GM23338 (cell line): ENCODE measurements at regions not wholly inside any gene's neighbourhood (a gene's known extent, or its start where the extent isn't known, plus 50 kb on each side); places are given as distances from the start of the nearest gene placed in this dataset.

Experiments used
- ATAC-seq: fragments of 200-7000 bp; cut with Tn5 transposase; 3 replicates; pipeline ENCODE4 v1.9.1; 2020
- DNase-seq: peaks from one replicate; pipeline ENCODE4 v3.0.0-alpha.2; 2015; ENCODE audit warnings: low spot score
- H2AFZ ChIP-seq: fragments of 200-600 bp; sonication (generic); 2 replicates; pipeline ENCODE4 v1.8.0; 2016; ENCODE audit warnings: antibody characterized with exemption, mild to moderate bottlenecking, moderate library complexity
- H3F3A ChIP-seq: fragments of 200-600 bp; sonication (generic); replicated peaks from 2 replicates; pipeline ENCODE4 v1.8.0; 2017; ENCODE audit warnings: antibody characterized with exemption, mixed run types, low read depth
- H3K27ac ChIP-seq: fragments of 200-600 bp; sonication (generic); 2 replicates; pipeline ENCODE4 v1.6.1; 2016; ENCODE audit warnings: low read depth
- H3K27me3 ChIP-seq: fragments of 200-600 bp; sonication (generic); 2 replicates; pipeline ENCODE4 v1.8.0; 2016; ENCODE audit warnings: mild to moderate bottlenecking, mixed run types, moderate library complexity; ENCODE audit not compliant: insufficient read depth
- H3K36me3 ChIP-seq: fragments of 200-600 bp; sonication (generic); 2 replicates; pipeline ENCODE4 v1.8.0; 2016; ENCODE audit warnings: mild to moderate bottlenecking; ENCODE audit not compliant: insufficient read depth
- H3K4me1 ChIP-seq: fragments of 200-600 bp; sonication (generic); 2 replicates; pipeline ENCODE4 v1.8.0; 2016; ENCODE audit warnings: mild to moderate bottlenecking, moderate library complexity; ENCODE audit not compliant: insufficient read depth
- H3K4me2 ChIP-seq: fragments of 200-600 bp; sonication (generic); 2 replicates; pipeline ENCODE4 v1.7.1; 2017; ENCODE audit warnings: mixed run types
- H3K4me3 ChIP-seq: fragments of 200-600 bp; sonication (generic); 2 replicates; pipeline ENCODE4 v1.6.1; 2016; ENCODE audit warnings: mixed run types
- H3K79me2 ChIP-seq: fragments of 200-600 bp; sonication (generic); replicated peaks from 2 replicates; pipeline ENCODE4 v1.8.0; 2017; ENCODE audit warnings: mild to moderate bottlenecking; ENCODE audit not compliant: insufficient read depth
- H3K9me2 ChIP-seq: fragments of 200-600 bp; sonication (generic); 2 replicates; pipeline ENCODE4 v1.8.0; 2017; ENCODE audit not compliant: insufficient read depth
- H4K20me1 ChIP-seq: fragments of 200-600 bp; sonication (generic); replicated peaks from 2 replicates; pipeline ENCODE4 v1.8.0; 2017; ENCODE audit warnings: mild to moderate bottlenecking; ENCODE audit not compliant: insufficient read depth
- H3K27ac Mint-ChIP-seq: 2 replicates; pipeline ENCODE4 v1.8.0; 2020; ENCODE audit warnings: inconsistent platforms, mild to moderate bottlenecking, moderate library complexity, mixed read lengths
- H3K27me3 Mint-ChIP-seq: 3 replicates; pipeline ENCODE4 v1.8.0; 2022; ENCODE audit warnings: low read depth, mild to moderate bottlenecking, moderate library complexity, mixed read lengths, inconsistent platforms; ENCODE audit not compliant: insufficient read depth, poor library complexity
- H3K36me3 Mint-ChIP-seq: 3 replicates; pipeline ENCODE4 v1.8.0; 2021; ENCODE audit warnings: low read depth, mild to moderate bottlenecking, inconsistent platforms, moderate library complexity, mixed read lengths
- H3K4me1 Mint-ChIP-seq: 3 replicates; pipeline ENCODE4 v1.8.0; 2020; ENCODE audit warnings: mild to moderate bottlenecking, inconsistent platforms, mixed read lengths
- H3K4me3 Mint-ChIP-seq: 3 replicates; pipeline ENCODE4 v1.8.0; 2021; ENCODE audit warnings: moderate library complexity, mild to moderate bottlenecking, inconsistent platforms, mixed read lengths
- H3K9me3 Mint-ChIP-seq: 3 replicates; pipeline ENCODE4 v1.8.0; 2020; ENCODE audit warnings: moderate library complexity, mild to moderate bottlenecking, inconsistent platforms, mixed read lengths
- CREB1 ChIP-seq: fragments of 250-450 bp; sonication (Bioruptor Pico); IDR thresholded peaks from 2 replicates; pipeline ENCODE4 v1.5.0; 2020; ENCODE audit warnings: low read depth, mild to moderate bottlenecking, moderate library complexity
- EZH2phosphoT487 ChIP-seq: fragments of 200-600 bp; sonication (generic); IDR thresholded peaks from one replicate; pipeline ENCODE4 v1.8.1; 2018; ENCODE audit warnings: antibody characterized with exemption; ENCODE audit not compliant: unreplicated experiment
- JUNB ChIP-seq: IDR thresholded peaks from one replicate; pipeline ENCODE4 v1.6.1; 2016; ENCODE audit warnings: antibody characterized with exemption; ENCODE audit not compliant: unreplicated experiment
- NANOG ChIP-seq: IDR thresholded peaks from 2 replicates; pipeline ENCODE4 v1.6.1; 2016; ENCODE audit warnings: antibody characterized with exemption, borderline replicate concordance
- POLR2AphosphoS5 ChIP-seq: IDR thresholded peaks from 2 replicates; pipeline ENCODE4 v1.6.1; 2016; ENCODE audit warnings: antibody characterized with exemption, low read depth
- ZNF114 ChIP-seq: fragments of 250-450 bp; sonication (Bioruptor Pico); IDR thresholded peaks from 2 replicates; pipeline ENCODE4 v1.5.0; 2020; ENCODE audit warnings: mild to moderate bottlenecking, moderate library complexity
- ZNF331 ChIP-seq: fragments of 250-450 bp; sonication (Bioruptor Pico); IDR thresholded peaks from 2 replicates; pipeline ENCODE4 v1.5.0; 2020; ENCODE audit warnings: low read depth, mild to moderate bottlenecking, moderate library complexity
- TF ChIP-seq, protein P1 (sequence below): fragments of 250-450 bp; sonication (Bioruptor Pico); IDR thresholded peaks from 2 replicates; pipeline ENCODE4 v1.5.0; 2020; ENCODE audit warnings: mild to moderate bottlenecking, moderate library complexity
- TF ChIP-seq, protein P2 (sequence below): IDR thresholded peaks from one replicate; pipeline ENCODE4 v1.6.1; 2018; ENCODE audit warnings: antibody characterized with exemption; ENCODE audit not compliant: unreplicated experiment
- TF ChIP-seq, protein P3 (sequence below), 2 experiments: fragments of 200-600 bp in 1 of 2; sonication (generic) in 1 of 2; conservative IDR thresholded peaks; 2 replicates each; pipeline versions ENCODE4 v1.5.1 to v1.6.1; 2016 to 2017; ENCODE audit warnings: antibody characterized with exemption in 2 of 2, low read depth in 2 of 2, mild to moderate bottlenecking in 2 of 2, moderate library complexity in 1 of 2

GRCh38 chr2:22336414-22336813, 1048.6 kb upstream of the KLHL29 start (continued):
- TF ChIP-seq, protein P1, sequence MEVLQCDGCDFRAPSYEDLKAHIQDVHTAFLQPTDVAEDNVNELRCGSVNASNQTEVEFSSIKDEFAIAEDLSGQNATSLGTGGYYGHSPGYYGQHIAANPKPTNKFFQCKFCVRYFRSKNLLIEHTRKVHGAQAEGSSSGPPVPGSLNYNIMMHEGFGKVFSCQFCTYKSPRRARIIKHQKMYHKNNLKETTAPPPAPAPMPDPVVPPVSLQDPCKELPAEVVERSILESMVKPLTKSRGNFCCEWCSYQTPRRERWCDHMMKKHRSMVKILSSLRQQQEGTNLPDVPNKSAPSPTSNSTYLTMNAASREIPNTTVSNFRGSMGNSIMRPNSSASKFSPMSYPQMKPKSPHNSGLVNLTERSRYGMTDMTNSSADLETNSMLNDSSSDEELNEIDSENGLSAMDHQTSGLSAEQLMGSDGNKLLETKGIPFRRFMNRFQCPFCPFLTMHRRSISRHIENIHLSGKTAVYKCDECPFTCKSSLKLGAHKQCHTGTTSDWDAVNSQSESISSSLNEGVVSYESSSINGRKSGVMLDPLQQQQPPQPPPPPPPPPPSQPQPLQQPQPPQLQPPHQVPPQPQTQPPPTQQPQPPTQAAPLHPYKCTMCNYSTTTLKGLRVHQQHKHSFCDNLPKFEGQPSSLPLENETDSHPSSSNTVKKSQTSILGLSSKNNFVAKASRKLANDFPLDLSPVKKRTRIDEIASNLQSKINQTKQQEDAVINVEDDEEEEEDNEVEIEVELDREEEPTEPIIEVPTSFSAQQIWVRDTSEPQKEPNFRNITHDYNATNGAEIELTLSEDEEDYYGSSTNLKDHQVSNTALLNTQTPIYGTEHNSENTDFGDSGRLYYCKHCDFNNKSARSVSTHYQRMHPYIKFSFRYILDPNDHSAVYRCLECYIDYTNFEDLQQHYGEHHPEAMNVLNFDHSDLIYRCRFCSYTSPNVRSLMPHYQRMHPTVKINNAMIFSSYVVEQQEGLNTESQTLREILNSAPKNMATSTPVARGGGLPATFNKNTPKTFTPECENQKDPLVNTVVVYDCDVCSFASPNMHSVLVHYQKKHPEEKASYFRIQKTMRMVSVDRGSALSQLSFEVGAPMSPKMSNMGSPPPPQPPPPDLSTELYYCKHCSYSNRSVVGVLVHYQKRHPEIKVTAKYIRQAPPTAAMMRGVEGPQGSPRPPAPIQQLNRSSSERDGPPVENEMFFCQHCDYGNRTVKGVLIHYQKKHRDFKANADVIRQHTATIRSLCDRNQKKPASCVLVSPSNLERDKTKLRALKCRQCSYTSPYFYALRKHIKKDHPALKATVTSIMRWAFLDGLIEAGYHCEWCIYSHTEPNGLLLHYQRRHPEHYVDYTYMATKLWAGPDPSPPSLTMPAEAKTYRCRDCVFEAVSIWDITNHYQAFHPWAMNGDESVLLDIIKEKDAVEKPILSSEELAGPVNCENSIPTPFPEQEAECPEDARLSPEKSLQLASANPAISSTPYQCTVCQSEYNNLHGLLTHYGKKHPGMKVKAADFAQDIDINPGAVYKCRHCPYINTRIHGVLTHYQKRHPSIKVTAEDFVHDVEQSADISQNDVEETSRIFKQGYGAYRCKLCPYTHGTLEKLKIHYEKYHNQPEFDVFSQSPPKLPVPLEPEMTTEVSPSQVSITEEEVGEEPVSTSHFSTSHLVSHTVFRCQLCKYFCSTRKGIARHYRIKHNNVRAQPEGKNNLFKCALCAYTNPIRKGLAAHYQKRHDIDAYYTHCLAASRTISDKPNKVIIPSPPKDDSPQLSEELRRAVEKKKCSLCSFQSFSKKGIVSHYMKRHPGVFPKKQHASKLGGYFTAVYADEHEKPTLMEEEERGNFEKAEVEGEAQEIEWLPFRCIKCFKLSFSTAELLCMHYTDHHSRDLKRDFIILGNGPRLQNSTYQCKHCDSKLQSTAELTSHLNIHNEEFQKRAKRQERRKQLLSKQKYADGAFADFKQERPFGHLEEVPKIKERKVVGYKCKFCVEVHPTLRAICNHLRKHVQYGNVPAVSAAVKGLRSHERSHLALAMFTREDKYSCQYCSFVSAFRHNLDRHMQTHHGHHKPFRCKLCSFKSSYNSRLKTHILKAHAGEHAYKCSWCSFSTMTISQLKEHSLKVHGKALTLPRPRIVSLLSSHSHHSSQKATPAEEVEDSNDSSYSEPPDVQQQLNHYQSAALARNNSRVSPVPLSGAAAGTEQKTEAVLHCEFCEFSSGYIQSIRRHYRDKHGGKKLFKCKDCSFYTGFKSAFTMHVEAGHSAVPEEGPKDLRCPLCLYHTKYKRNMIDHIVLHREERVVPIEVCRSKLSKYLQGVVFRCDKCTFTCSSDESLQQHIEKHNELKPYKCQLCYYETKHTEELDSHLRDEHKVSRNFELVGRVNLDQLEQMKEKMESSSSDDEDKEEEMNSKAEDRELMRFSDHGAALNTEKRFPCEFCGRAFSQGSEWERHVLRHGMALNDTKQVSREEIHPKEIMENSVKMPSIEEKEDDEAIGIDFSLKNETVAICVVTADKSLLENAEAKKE (CRISPR knock-in tag), result no peak
- TF ChIP-seq, protein P2, sequence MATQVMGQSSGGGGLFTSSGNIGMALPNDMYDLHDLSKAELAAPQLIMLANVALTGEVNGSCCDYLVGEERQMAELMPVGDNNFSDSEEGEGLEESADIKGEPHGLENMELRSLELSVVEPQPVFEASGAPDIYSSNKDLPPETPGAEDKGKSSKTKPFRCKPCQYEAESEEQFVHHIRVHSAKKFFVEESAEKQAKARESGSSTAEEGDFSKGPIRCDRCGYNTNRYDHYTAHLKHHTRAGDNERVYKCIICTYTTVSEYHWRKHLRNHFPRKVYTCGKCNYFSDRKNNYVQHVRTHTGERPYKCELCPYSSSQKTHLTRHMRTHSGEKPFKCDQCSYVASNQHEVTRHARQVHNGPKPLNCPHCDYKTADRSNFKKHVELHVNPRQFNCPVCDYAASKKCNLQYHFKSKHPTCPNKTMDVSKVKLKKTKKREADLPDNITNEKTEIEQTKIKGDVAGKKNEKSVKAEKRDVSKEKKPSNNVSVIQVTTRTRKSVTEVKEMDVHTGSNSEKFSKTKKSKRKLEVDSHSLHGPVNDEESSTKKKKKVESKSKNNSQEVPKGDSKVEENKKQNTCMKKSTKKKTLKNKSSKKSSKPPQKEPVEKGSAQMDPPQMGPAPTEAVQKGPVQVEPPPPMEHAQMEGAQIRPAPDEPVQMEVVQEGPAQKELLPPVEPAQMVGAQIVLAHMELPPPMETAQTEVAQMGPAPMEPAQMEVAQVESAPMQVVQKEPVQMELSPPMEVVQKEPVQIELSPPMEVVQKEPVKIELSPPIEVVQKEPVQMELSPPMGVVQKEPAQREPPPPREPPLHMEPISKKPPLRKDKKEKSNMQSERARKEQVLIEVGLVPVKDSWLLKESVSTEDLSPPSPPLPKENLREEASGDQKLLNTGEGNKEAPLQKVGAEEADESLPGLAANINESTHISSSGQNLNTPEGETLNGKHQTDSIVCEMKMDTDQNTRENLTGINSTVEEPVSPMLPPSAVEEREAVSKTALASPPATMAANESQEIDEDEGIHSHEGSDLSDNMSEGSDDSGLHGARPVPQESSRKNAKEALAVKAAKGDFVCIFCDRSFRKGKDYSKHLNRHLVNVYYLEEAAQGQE, result no peak
- no peak for TF ChIP-seq ZNF114

DNA sequence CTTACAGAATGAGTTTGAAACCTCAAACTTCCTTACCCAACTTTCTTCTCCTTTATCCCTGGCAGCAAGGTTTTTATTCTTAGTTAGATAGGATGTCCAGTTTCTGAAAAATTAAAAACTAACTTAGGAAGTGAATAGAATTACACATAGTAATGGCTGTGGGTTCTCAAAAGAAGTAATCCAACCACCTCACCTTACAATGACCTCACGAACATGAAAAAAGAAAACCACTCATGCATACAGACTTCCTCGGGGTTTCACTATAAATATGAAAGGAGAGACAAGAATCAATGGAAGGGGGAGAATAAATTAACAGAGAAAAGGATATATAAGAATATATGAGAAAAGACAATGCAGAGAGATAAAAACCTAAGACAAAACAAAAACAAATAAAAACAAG, 1044.3 kb upstream of the KLHL29 start:
- no peaks in the 10 kb centered on the region for H3K79me2 ChIP-seq
- no peaks in the 10 kb centered on the region for H4K20me1 ChIP-seq
- ATAC-seq, result no peak
- no peak overlapping the region for H3K27ac ChIP-seq
- H3K4me3 ChIP-seq, result no peak overlapping the region
- no peaks in the 10 kb centered on the region for H3K4me1 ChIP-seq
- no peak overlapping the region for H2AFZ ChIP-seq
- H3K36me3 Mint-ChIP-seq, result no peaks in the 10 kb centered on the region
- H3K36me3 ChIP-seq, result no peaks in the 10 kb centered on the region
- no peak overlapping the region for H3K27ac Mint-ChIP-seq
- no peaks in the 10 kb centered on the region for H3F3A ChIP-seq
- H3K27me3 ChIP-seq, result no peaks in the 10 kb centered on the region
- H3K4me3 Mint-ChIP-seq, result no peak overlapping the region
- no peak overlapping the region for H3K4me2 ChIP-seq
- H3K27me3 Mint-ChIP-seq, result no peaks in the 10 kb centered on the region
- H3K9me3 Mint-ChIP-seq, result no peaks in the 10 kb centered on the region
- no peaks in the 10 kb centered on the region for H3K9me2 ChIP-seq
- DNase-seq, result no peak
- no peaks in the 10 kb centered on the region for H3K4me1 Mint-ChIP-seq
- no peak for TF ChIP-seq ZNF331 (CRISPR knock-in tag)
- TF ChIP-seq ZNF114, result no peak
- no peak for TF ChIP-seq EZH2phosphoT487
- TF ChIP-seq NANOG, result no peak
- no peak for TF ChIP-seq CREB1 (CRISPR knock-in tag)
- TF ChIP-seq, protein P3, sequence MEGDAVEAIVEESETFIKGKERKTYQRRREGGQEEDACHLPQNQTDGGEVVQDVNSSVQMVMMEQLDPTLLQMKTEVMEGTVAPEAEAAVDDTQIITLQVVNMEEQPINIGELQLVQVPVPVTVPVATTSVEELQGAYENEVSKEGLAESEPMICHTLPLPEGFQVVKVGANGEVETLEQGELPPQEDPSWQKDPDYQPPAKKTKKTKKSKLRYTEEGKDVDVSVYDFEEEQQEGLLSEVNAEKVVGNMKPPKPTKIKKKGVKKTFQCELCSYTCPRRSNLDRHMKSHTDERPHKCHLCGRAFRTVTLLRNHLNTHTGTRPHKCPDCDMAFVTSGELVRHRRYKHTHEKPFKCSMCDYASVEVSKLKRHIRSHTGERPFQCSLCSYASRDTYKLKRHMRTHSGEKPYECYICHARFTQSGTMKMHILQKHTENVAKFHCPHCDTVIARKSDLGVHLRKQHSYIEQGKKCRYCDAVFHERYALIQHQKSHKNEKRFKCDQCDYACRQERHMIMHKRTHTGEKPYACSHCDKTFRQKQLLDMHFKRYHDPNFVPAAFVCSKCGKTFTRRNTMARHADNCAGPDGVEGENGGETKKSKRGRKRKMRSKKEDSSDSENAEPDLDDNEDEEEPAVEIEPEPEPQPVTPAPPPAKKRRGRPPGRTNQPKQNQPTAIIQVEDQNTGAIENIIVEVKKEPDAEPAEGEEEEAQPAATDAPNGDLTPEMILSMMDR (conservative IDR thresholded peaks at IDR 0.05; ENCODE audit: low read depth in 2 of 2), result no peak
- no peak for TF ChIP-seq JUNB
- no peak for TF ChIP-seq POLR2AphosphoS5
